Liver (tissue), 8 donors: ENCODE measurements at regions not wholly inside any gene's neighbourhood (a gene's known extent, or its start where the extent isn't known, plus 50 kb on each side); places are given as distances from the start of the nearest gene placed in this dataset.
A peak's percentile ranks its signal among the peaks of the same experiment; 100 is the strongest.

ENCODE experiments used
- DNase-seq: peaks from one replicate; pipeline ENCODE4 v3.0.0-alpha.2; 2017; ENCODE audit warnings: low spot score
- H3K27ac ChIP-seq, 2 donors: one replicate each; pipeline ENCODE4 v1.7.0; 2013; ENCODE audit warnings: inconsistent platforms in 2 of 2, low read length in 2 of 2, control low read depth in 1 of 2, low read depth in 1 of 2, mild to moderate bottlenecking in 1 of 2
- H3K27me3 ChIP-seq, 4 donors: one replicate each; pipeline versions ENCODE4 v1.6.1 to v1.7.0; 2013; ENCODE audit warnings: low read length in 3 of 4, inconsistent platforms in 1 of 4, mild to moderate bottlenecking in 1 of 4, moderate library complexity in 1 of 4; ENCODE audit not compliant: control insufficient read depth in 4 of 4, insufficient read depth in 4 of 4
- H3K36me3 ChIP-seq, 4 donors: one replicate each; pipeline versions ENCODE4 v1.6.1 to v1.7.0; 2013; ENCODE audit warnings: low read length in 3 of 4, mild to moderate bottlenecking in 3 of 4, low read depth in 1 of 4, moderate library complexity in 1 of 4; ENCODE audit not compliant: control insufficient read depth in 4 of 4, insufficient read depth in 3 of 4
- H3K4me1 ChIP-seq, 4 donors: one replicate each; pipeline versions ENCODE4 v1.6.1 to v1.7.0; 2013; ENCODE audit warnings: low read length in 3 of 4, mild to moderate bottlenecking in 3 of 4, moderate library complexity in 1 of 4; ENCODE audit not compliant: control insufficient read depth in 4 of 4, insufficient read depth in 4 of 4
- H3K4me3 ChIP-seq, 3 donors: one replicate each; pipeline versions ENCODE4 v1.6.1 to v1.7.0; 2013; ENCODE audit warnings: low read length in 3 of 3, control low read depth in 1 of 3, low read depth in 1 of 3, mild to moderate bottlenecking in 1 of 3
- H3K9ac ChIP-seq, 2 donors: one replicate each; pipeline ENCODE4 v1.7.0; 2013; ENCODE audit warnings: low read length in 2 of 2, mild to moderate bottlenecking in 2 of 2, moderate library complexity in 2 of 2, control low read depth in 1 of 2, low read depth in 1 of 2
- H3K9me3 ChIP-seq, 4 donors: one replicate each; pipeline versions ENCODE4 v1.6.1 to v1.7.0; 2013; ENCODE audit warnings: low read length in 3 of 4; ENCODE audit not compliant: control insufficient read depth in 4 of 4
- ATF3 ChIP-seq: IDR thresholded peaks from 2 replicates; pipeline ENCODE4 v1.6.1; 2016; ENCODE audit warnings: antibody characterized with exemption
- CTCF ChIP-seq: fragments of 150-350 bp; IDR thresholded peaks from 2 replicates; pipeline ENCODE4 v1.5.1; 2017; ENCODE audit warnings: improper control_type of control experiment, low read depth, low read length; ENCODE audit not compliant: missing input control
- EGR1 ChIP-seq, 2 donors: IDR thresholded peaks; 2 replicates each; pipeline ENCODE4 v1.6.1; 2016 to 2018; ENCODE audit warnings: antibody characterized with exemption in 2 of 2, low read depth in 2 of 2
- FOXA1 ChIP-seq: IDR thresholded peaks from 2 replicates; pipeline ENCODE4 v1.6.1; 2016; ENCODE audit warnings: antibody characterized with exemption
- FOXA2 ChIP-seq: IDR thresholded peaks from 2 replicates; pipeline ENCODE4 v1.6.1; 2016; ENCODE audit warnings: antibody characterized with exemption
- GABPA ChIP-seq, 2 donors: IDR thresholded peaks in 1 of 2; conservative IDR thresholded peaks in 1 of 2; 2 replicates each; pipeline ENCODE4 v1.6.1; 2016; ENCODE audit warnings: antibody characterized with exemption in 2 of 2, mild to moderate bottlenecking in 1 of 2, moderate library complexity in 1 of 2
- HNF4A ChIP-seq, 2 donors: conservative IDR thresholded peaks; 2 replicates each; pipeline ENCODE4 v1.6.1; 2016; ENCODE audit warnings: antibody characterized with exemption in 2 of 2, mild to moderate bottlenecking in 2 of 2
- HNF4G ChIP-seq: IDR thresholded peaks from 2 replicates; pipeline ENCODE4 v1.6.1; 2016; ENCODE audit warnings: antibody characterized with exemption
- JUND ChIP-seq, 2 donors: IDR thresholded peaks; 2 replicates each; pipeline ENCODE4 v1.6.1; 2016; ENCODE audit warnings: antibody characterized with exemption in 2 of 2
- MAX ChIP-seq: IDR thresholded peaks from 2 replicates; pipeline ENCODE4 v1.6.1; 2016; ENCODE audit warnings: antibody characterized with exemption
- NR2F2 ChIP-seq: IDR thresholded peaks from 2 replicates; pipeline ENCODE4 v1.6.1; 2016; ENCODE audit warnings: antibody characterized with exemption
- RAD21 ChIP-seq, 2 donors: IDR thresholded peaks; 2 replicates each; pipeline ENCODE4 v1.6.1; 2016; ENCODE audit warnings: antibody characterized with exemption in 2 of 2, mild to moderate bottlenecking in 2 of 2
- REST ChIP-seq: IDR thresholded peaks from 2 replicates; pipeline ENCODE4 v1.6.1; 2016; ENCODE audit warnings: antibody characterized with exemption, mild to moderate bottlenecking
- RXRA ChIP-seq, 2 donors: IDR thresholded peaks; 2 replicates each; pipeline ENCODE4 v1.6.1; 2017 to 2018; ENCODE audit warnings: antibody characterized with exemption in 2 of 2, mild to moderate bottlenecking in 1 of 2
- SP1 ChIP-seq: IDR thresholded peaks from 2 replicates; pipeline ENCODE4 v1.6.1; 2018; ENCODE audit warnings: antibody characterized with exemption, mild to moderate bottlenecking
- TAF1 ChIP-seq: conservative IDR thresholded peaks from 2 replicates; pipeline ENCODE4 v1.6.1; 2016; ENCODE audit warnings: antibody characterized with exemption, mild to moderate bottlenecking
- ZBTB33 ChIP-seq: IDR thresholded peaks from 2 replicates; pipeline ENCODE4 v1.6.1; 2016; ENCODE audit warnings: antibody characterized with exemption
- WGBS: extraction: QIAGEN DNeasy Blood & Tissue Kit; methylation state at CpG from one replicate; pipeline ENCODE4 v1.1.7; 2013; 5-methylcytosine and 5-hydroxymethylcytosine counted together
- donor health status: healthy.
- donor health status: healthy.
- donor health status: healthy.
- donor health status: healthy.
- donor health status: healthy.

GRCh38 chr20:58019850-58020625, 208.4 kb downstream of the ANKRD60 start:
- DNase-seq, result no peak
- Histone ChIP-seq H3K36me3 (no peaks in the 10 kb centered on the region), H3K4me1 (no peaks in the 10 kb centered on the region), H3K27ac (no peak overlapping the region), H3K9ac (no peak overlapping the region), H3K4me3 (no peak overlapping the region), H3K9me3 (no peaks in the 10 kb centered on the region), H3K27me3 (peaks cover 0 to 2% (median under 1%) of the 10 kb centered on the region in 4 donors)
- 69% methylated on average over 8 of the region's 8 CpGs for WGBS
- TF ChIP-seq RAD21 (IDR thresholded peaks at IDR 0.05) (peak in 1 of 2 donors; percentile 7), HNF4A (conservative IDR thresholded peaks at IDR 0.05) (peak in 1 of 2 donors; percentile 12), REST (no peak), NR2F2 (peak; percentile 55)

GRCh38 chr20:58019027-58019849, 209.2 kb downstream of the ANKRD60 start:
- no peak for DNase-seq
- Histone ChIP-seq H3K9ac (no peak overlapping the region), H3K4me1 (no peaks in the 10 kb centered on the region), H3K27ac (no peak overlapping the region), H3K4me3 (no peak overlapping the region), H3K9me3 (no peaks in the 10 kb centered on the region), H3K36me3 (no peaks in the 10 kb centered on the region), H3K27me3 (peaks cover 0 to 2% (median under 1%) of the 10 kb centered on the region in 4 donors)
- WGBS, result 79% methylated on average over 24 of the region's 24 CpGs
- TF ChIP-seq EGR1 (IDR thresholded peaks at IDR 0.05; ENCODE audit: low read depth in 2 of 2) (no peak), NR2F2 (no peak), GABPA (IDR thresholded peaks at IDR 0.05 in 1 of 2, conservative IDR thresholded peaks at IDR 0.05 in 1 of 2) (no peak), JUND (IDR thresholded peaks at IDR 0.05) (no peak), RAD21 (IDR thresholded peaks at IDR 0.05) (no peak), CTCF (no peak), ATF3 (no peak), SP1 (no peak), FOXA2 (no peak), HNF4A (conservative IDR thresholded peaks at IDR 0.05) (no peak), MAX (no peak), ZBTB33 (no peak), RXRA (IDR thresholded peaks at IDR 0.05) (no peak), HNF4G (no peak), FOXA1 (no peak), REST (no peak), TAF1 (no peak)
